Suprapubic skin (tissue), 3 donors: ENCODE measurements at regions not wholly inside any gene's neighbourhood (a gene's known extent, or its start where the extent isn't known, plus 50 kb on each side); places are given as distances from the start of the nearest gene placed in this dataset.

Experiments used
- POLR2A ChIP-seq, 2 donors: fragments of 450-650 bp; IDR thresholded peaks; one replicate each; pipeline ENCODE4 v1.6.1; 2017; ENCODE audit warnings: antibody characterized with exemption in 2 of 2, mild to moderate bottlenecking in 2 of 2, moderate library complexity in 2 of 2
- TF ChIP-seq, protein P1 (sequence below), 2 donors: fragments of 200-600 bp in 1 of 2; fragments of 450-650 bp in 1 of 2; sonication (generic) in 1 of 2; IDR thresholded peaks; one replicate each; pipeline ENCODE4 v1.5.1; 2016 to 2019; ENCODE audit warnings: antibody characterized with exemption in 2 of 2, mild to moderate bottlenecking in 1 of 2, moderate library complexity in 1 of 2

DNA sequence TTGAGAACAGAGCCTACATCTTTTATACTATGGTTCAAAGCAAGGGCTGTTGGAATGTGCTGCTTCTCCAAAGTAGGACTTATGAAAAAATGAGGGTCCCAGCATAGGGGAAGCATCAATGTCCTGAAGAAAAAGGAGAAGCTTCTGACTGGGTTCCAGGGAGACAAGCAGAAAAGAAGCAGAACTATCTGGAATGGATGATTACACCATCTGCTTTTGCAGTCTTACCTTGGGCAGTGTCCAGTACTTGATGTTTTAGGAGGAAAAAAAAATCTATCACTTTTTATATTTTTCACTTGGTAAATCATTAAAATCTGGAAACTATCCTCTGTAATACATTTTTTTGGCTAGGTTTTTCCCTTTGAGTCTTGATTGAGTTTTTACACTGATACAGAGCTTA is 57.9 kb upstream of the DPH6 start:
- no peak for TF ChIP-seq POLR2A (IDR thresholded peaks at IDR 0.05)
- TF ChIP-seq, protein P1, sequence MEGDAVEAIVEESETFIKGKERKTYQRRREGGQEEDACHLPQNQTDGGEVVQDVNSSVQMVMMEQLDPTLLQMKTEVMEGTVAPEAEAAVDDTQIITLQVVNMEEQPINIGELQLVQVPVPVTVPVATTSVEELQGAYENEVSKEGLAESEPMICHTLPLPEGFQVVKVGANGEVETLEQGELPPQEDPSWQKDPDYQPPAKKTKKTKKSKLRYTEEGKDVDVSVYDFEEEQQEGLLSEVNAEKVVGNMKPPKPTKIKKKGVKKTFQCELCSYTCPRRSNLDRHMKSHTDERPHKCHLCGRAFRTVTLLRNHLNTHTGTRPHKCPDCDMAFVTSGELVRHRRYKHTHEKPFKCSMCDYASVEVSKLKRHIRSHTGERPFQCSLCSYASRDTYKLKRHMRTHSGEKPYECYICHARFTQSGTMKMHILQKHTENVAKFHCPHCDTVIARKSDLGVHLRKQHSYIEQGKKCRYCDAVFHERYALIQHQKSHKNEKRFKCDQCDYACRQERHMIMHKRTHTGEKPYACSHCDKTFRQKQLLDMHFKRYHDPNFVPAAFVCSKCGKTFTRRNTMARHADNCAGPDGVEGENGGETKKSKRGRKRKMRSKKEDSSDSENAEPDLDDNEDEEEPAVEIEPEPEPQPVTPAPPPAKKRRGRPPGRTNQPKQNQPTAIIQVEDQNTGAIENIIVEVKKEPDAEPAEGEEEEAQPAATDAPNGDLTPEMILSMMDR (IDR thresholded peaks at IDR 0.05): no peak
